Activated naive CD8-positive, alpha-beta T cell (primary cell): ENCODE measurements at regions not wholly inside any gene's neighbourhood (a gene's known extent, or its start where the extent isn't known, plus 50 kb on each side); places are given as distances from the start of the nearest gene placed in this dataset.
A peak's percentile ranks its signal among the peaks of the same experiment; 100 is the strongest.

Source experiments
- H3K27ac Mint-ChIP-seq: one replicate; pipeline ENCODE4 v1.8.0; 2021; ENCODE audit warnings: mixed read lengths
- H3K27me3 Mint-ChIP-seq: one replicate; pipeline ENCODE4 v1.8.0; 2021; ENCODE audit warnings: mixed read lengths
- H3K36me3 Mint-ChIP-seq: one replicate; pipeline ENCODE4 v1.8.0; 2021; ENCODE audit warnings: mixed read lengths
- H3K4me1 Mint-ChIP-seq: one replicate; pipeline ENCODE4 v1.8.0; 2021; ENCODE audit warnings: low read depth, mixed read lengths
- H3K4me3 Mint-ChIP-seq: one replicate; pipeline ENCODE4 v1.8.0; 2021; ENCODE audit warnings: mild to moderate bottlenecking, mixed read lengths
- H3K9me3 Mint-ChIP-seq: one replicate; pipeline ENCODE4 v1.8.0; 2021; ENCODE audit warnings: low read depth, mixed read lengths

DNA sequence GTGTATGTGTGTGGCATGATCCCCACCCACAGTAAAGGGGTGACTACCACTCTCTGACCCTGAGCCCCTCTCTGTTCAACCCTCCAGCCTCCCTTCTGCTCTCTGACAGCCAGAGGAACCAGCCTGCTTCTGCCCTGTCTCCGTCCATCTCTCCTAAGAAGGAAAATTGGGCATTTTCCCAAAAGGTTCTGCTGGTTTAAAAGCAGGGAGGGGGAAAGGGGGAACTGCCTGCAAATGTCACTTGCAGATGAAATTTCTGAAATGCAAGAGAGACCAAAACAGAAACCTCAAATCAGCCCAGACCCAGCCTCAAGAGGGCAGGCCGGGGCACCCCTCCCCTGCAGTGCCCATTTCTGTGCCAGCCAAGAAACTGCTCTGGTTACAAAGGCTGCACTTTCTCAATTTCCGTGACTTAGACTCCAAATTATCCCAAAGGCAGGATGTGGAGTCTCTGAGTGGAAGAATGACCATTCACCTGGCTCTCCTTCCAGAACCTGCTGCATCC, 197.9 kb downstream of the RBFOX3 start:
- Mint-ChIP-seq H3K4me3 (no peak overlapping the region), H3K4me1 (no peaks in the 10 kb centered on the region), H3K27ac (no peak overlapping the region), H3K27me3 (peaks cover 7% of the 10 kb centered on the region), H3K9me3 (no peaks in the 10 kb centered on the region), H3K36me3 (no peaks in the 10 kb centered on the region)

GRCh38 chr17:79412110-79412509, 198.7 kb downstream of the RBFOX3 start:
- H3K9me3 Mint-ChIP-seq = no peaks in the 10 kb centered on the region
- peaks cover 9% of the 10 kb centered on the region for H3K27me3 Mint-ChIP-seq
- H3K4me3 Mint-ChIP-seq = no peak overlapping the region
- H3K4me1 Mint-ChIP-seq = no peaks in the 10 kb centered on the region
- H3K36me3 Mint-ChIP-seq = no peaks in the 10 kb centered on the region
- H3K27ac Mint-ChIP-seq = no peak overlapping the region

DNA sequence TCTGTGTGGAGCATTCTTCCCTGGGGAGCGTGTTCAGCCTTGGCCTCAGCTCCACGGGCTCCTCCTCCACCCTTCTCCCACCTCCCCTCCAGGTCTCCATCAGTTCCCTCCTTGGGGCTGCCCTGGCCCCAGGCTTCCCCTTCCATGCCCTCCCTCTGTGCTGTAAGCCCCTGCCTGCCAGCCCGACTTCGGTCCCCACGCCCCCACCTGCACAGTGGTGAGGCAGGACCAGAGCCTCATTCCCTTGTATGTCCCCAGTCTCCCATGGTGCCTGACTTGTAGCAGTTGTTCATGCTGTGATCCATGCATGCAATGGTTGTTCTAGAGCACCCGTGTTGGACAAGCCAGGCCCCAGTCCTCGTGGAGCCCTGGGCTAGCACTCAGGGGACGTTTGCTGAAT, 199.4 kb downstream of the RBFOX3 start:
- Mint-ChIP-seq H3K36me3 (no peaks in the 10 kb centered on the region), H3K4me3 (no peak overlapping the region), H3K27ac (no peak overlapping the region), H3K9me3 (no peaks in the 10 kb centered on the region), H3K4me1 (no peaks in the 10 kb centered on the region), H3K27me3 (peaks cover 11% of the 10 kb centered on the region)

DNA sequence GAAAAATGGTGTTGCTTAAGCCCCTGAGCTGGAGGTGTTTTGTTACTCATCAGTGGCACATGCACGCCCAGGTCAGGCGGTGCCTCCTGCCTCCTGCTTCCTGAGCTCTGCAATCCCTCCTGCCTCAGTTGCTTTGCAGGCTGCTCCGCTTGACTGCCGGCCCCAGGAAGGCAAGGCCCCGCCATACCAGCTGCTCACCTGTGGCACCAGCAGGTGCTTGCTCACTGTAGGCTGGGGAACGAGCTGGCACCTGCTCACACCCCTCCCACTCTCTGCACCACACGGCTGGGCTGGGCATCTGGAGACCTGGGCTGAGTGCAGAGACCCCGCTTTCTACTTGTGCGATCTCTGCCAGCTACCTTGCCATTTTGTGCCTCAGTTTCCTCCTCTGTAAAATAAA, 200.2 kb downstream of the RBFOX3 start:
- peaks cover 17% of the 10 kb centered on the region for H3K27me3 Mint-ChIP-seq
- no peaks in the 10 kb centered on the region for H3K36me3 Mint-ChIP-seq

GRCh38 chr17:79408251-79408650, 202.6 kb downstream of the RBFOX3 start:
- H3K4me3 Mint-ChIP-seq = no peak overlapping the region
- no peak overlapping the region for H3K27ac Mint-ChIP-seq
- peaks cover 25% of the 10 kb centered on the region for H3K27me3 Mint-ChIP-seq
- H3K4me1 Mint-ChIP-seq = no peaks in the 10 kb centered on the region
- H3K36me3 Mint-ChIP-seq = no peaks in the 10 kb centered on the region
- no peaks in the 10 kb centered on the region for H3K9me3 Mint-ChIP-seq

More for the DNA sequence above, 200.2 kb downstream of the RBFOX3 start:
- Mint-ChIP-seq H3K9me3 (no peaks in the 10 kb centered on the region), H3K27ac (no peak overlapping the region), H3K4me3 (no peak overlapping the region), H3K4me1 (no peaks in the 10 kb centered on the region)

GRCh38 chr17:79407385-79407784, 203.5 kb downstream of the RBFOX3 start:
- Mint-ChIP-seq H3K4me3 (no peak overlapping the region), H3K9me3 (no peaks in the 10 kb centered on the region), H3K4me1 (no peaks in the 10 kb centered on the region), H3K27ac (no peak overlapping the region), H3K36me3 (no peaks in the 10 kb centered on the region), H3K27me3 (peaks cover 25% of the 10 kb centered on the region)

DNA sequence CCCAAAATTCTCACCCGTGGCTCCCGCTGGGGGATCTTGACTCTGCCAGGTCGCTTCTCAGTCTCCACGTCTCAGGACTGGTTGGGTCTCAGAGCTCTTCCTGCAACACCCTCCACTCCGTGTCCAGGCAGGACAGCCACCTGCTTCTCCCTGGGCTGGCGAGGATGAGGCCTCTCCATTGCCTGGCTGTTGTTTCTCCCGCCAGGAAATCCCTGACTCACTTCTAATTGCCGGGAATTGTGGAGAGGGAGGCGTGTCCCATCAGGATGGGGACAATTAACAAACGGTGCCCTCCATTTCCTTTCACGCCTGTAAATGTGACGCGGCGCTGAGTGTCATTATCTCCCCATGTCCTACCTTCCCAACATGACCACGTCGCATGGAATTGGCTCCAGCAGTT, 204.5 kb downstream of the RBFOX3 start:
- H3K27me3 Mint-ChIP-seq = peaks cover 25% of the 10 kb centered on the region
- H3K4me3 Mint-ChIP-seq = no peak overlapping the region

GRCh38 chr17:79405823-79406222, 205.0 kb downstream of the RBFOX3 start:
- peaks cover 27% of the 10 kb centered on the region for H3K27me3 Mint-ChIP-seq
- H3K36me3 Mint-ChIP-seq = no peaks in the 10 kb centered on the region
- H3K9me3 Mint-ChIP-seq = no peaks in the 10 kb centered on the region
- peaks cover 7% of the 10 kb centered on the region for H3K4me1 Mint-ChIP-seq
- no peak overlapping the region for H3K4me3 Mint-ChIP-seq
- H3K27ac Mint-ChIP-seq = no peak overlapping the region

More for the DNA sequence above, 204.5 kb downstream of the RBFOX3 start:
- Mint-ChIP-seq H3K27ac (no peak overlapping the region), H3K36me3 (no peaks in the 10 kb centered on the region), H3K4me1 (peaks cover 2% of the 10 kb centered on the region), H3K9me3 (no peaks in the 10 kb centered on the region)

GRCh38 chr17:79404136-79404911, 206.5 kb downstream of the RBFOX3 start:
- Mint-ChIP-seq H3K4me1 (peaks cover 13% of the 10 kb centered on the region), H3K27me3 (peaks cover 29% of the 10 kb centered on the region), H3K9me3 (no peaks in the 10 kb centered on the region), H3K4me3 (no peak overlapping the region), H3K27ac (no peak overlapping the region), H3K36me3 (no peaks in the 10 kb centered on the region)

- H3K4me1 Mint-ChIP-seq = peaks cover 13% of the 10 kb centered on the region
- no peak overlapping the region for H3K27ac Mint-ChIP-seq
- H3K27me3 Mint-ChIP-seq = peaks cover 24% of the 10 kb centered on the region
- H3K4me3 Mint-ChIP-seq = peak overlapping the region; percentile 84
- no peaks in the 10 kb centered on the region for H3K36me3 Mint-ChIP-seq
- H3K9me3 Mint-ChIP-seq = no peaks in the 10 kb centered on the region
These were observed 208.9 kb downstream of the RBFOX3 start for GRCh38 chr17:79401704-79402674.

- no peaks in the 10 kb centered on the region for H3K36me3 Mint-ChIP-seq
- no peaks in the 10 kb centered on the region for H3K9me3 Mint-ChIP-seq
- peaks cover 19% of the 10 kb centered on the region for H3K27me3 Mint-ChIP-seq
- H3K27ac Mint-ChIP-seq = peak overlapping the region; percentile 28
- H3K4me1 Mint-ChIP-seq = peaks cover 13% of the 10 kb centered on the region
- H3K4me3 Mint-ChIP-seq = peak overlapping the region; percentile 84
These were observed 209.7 kb downstream of the RBFOX3 start for GRCh38 chr17:79400989-79401703.

DNA sequence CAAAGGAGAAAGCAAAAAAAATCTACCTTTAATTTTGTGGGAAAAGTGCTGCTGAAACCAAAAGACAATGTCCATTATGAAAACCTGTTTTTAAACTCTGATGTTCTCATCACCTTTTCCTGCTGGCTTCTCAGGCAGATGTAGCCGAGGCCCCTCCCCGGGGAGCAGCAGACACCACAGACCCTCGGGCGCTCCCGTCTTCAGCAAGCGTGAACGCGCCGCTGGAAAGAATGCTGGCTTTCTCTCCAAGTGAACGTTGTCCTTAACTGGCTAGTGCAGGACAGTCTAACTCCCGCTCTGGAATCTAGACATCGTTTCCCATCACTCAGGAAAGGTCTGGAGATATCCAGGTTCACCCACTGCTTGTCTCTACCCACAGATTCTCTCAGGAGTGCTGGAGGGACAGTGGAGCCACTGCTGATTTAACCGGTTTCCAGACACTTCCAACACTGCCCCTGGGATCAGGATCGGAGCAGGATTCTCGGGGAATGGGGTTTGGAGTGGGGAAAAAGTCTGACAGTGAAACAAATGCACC, 211.2 kb downstream of the RBFOX3 start:
- H3K27me3 Mint-ChIP-seq = peaks cover 10% of the 10 kb centered on the region
- no peak overlapping the region for H3K4me3 Mint-ChIP-seq
- no peaks in the 10 kb centered on the region for H3K36me3 Mint-ChIP-seq
- no peak overlapping the region for H3K27ac Mint-ChIP-seq
- peaks cover 13% of the 10 kb centered on the region for H3K4me1 Mint-ChIP-seq
- no peaks in the 10 kb centered on the region for H3K9me3 Mint-ChIP-seq

DNA sequence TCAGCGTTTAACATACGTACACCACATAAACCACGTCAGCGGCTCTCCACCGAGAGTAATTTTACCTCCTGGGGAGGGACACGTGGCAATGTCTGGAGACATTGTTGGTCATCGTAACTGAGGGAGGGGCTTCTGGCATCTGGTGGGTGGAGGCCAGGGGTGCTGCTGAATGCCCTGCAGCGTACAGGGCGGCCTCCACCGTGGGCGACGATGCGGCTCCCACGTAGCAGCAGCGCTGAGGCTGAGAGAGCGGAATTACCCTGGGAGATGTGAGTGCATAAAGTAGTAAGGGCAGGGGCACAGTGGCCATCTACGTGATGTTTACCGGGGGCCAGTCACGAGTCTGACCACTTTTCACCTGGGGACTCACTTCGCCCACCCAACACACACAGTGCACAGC, 212.4 kb downstream of the RBFOX3 start:
- Mint-ChIP-seq H3K4me3 (no peak overlapping the region), H3K27me3 (peaks cover 14% of the 10 kb centered on the region), H3K36me3 (no peaks in the 10 kb centered on the region)

DNA sequence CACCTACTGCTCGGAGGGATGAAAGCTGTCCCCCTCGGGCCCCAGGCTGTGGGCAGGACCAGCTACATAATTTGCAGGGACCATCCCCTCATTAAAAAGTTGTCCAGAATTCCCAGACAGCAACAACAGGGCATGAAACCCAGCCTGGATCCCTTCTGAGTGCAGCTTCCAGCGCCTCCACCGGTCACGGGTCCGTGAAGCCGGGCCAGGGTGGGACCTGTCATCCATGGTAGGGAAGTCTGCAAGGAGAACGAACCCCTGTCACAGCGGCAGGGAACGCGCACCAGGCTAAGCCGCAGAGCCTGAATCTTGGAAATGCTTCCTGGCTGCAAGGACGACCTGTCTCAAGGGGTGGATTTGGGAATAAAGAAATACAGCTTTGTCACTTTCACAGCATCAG, 214.2 kb downstream of the RBFOX3 start:
- Mint-ChIP-seq H3K4me1 (peaks cover 14% of the 10 kb centered on the region), H3K27me3 (peaks cover 27% of the 10 kb centered on the region), H3K9me3 (no peaks in the 10 kb centered on the region), H3K27ac (no peak overlapping the region), H3K4me3 (no peak overlapping the region), H3K36me3 (no peaks in the 10 kb centered on the region)

More for the DNA sequence above, 212.4 kb downstream of the RBFOX3 start:
- no peak overlapping the region for H3K27ac Mint-ChIP-seq
- no peaks in the 10 kb centered on the region for H3K9me3 Mint-ChIP-seq
- peaks cover 13% of the 10 kb centered on the region for H3K4me1 Mint-ChIP-seq
